GM19397 (cell line): ENCODE measurements at regions not wholly inside any gene's neighbourhood (a gene's known extent, or its start where the extent isn't known, plus 50 kb on each side); places are given as distances from the start of the nearest gene placed in this dataset.
"Not testable (repeated sequence)": the region's sequence is repeated elsewhere in the genome, so short reads cannot be mapped to it uniquely, and the experiment has no call there.

Experiments
- ATAC-seq: cut with Tn5 transposase; IDR thresholded peaks from one replicate; pipeline ENCODE4 v1.9.1; 2021; ENCODE audit warnings: mild to moderate bottlenecking, moderate library complexity; ENCODE audit not compliant: unreplicated experiment

DNA sequence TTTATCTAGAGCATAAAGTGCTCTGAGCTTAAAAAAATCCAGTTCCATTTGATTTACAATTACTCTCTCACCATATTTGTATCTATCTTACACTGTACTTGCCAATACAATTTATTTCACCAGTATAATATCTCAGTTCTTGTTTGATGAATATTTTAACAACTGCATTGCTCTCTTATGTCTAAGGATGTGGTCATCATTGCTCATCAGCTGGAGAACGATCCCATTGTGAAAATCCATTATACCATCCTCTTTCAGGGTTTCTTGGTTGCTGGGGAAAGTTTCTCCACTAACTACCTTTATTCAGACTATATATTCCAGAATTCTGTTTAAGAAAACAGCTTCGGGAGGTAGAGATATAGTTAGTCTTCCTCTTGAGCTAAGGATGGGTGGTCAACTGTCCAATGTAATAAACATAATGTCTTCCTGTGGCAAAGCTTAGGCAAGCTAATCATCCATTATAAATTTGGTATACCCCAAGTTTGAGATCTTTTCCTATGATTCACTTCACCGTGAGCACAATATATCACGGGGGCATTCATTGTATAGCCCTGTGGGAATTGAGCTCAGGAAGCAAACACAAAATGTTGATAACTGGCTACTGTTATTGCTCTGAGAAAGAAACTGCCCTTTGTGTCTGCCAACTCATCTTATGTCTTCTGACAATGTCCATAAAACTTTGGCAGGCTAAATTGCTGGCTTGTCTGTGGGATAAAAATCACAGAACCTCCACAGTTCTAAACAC is 2361.9 kb downstream of the ARAP2 start:
- ATAC-seq: no peak

GRCh38 chr4:33883111-33883510 is 2361.2 kb downstream of the ARAP2 start:
- no peak for ATAC-seq

DNA sequence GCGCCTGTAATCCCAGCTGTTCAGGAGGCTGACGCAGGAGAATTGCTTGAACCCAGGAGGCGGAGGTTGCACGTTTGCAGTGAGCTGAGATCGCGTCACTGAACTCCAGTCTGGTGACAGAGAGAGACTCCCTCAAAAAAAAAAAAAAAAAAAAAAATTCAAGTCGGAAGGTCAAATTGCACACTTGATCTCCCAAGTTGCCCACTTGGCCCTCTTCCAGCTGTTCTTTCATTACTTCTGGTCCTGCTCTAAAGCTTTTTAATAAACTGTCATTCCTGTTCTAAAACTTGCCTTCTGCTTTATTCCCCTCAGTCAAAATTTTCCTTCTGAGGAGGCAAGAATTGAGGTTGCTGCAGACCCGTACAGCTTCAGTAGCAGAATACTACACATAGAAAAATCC is 2358.0 kb downstream of the ARAP2 start:
- no peak for ATAC-seq

DNA sequence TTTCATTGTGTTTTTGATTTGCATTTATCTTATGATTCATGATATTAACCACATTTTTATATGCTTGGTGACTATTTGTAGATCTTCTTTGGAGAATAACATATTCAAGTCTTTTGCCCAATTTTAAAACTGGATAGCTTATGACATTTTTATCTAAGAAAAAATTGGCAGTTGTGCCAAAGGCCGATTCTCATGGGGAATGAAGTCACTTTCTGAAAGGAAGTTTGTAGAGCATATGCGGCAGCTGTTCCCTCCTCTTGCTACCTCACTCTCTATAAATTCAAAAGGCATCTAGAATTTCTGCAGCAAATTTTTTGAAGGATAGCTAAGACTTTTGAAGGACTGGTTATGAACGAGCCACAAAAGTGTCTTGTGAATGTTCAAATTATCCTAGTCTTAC is 2353.5 kb downstream of the ARAP2 start:
- no peak for ATAC-seq

- no peak for ATAC-seq
Observed at GRCh38 chr4:33911959-33912358, 2332.4 kb downstream of the ARAP2 start.

GRCh38 chr4:33914386-33914785 is 2329.9 kb downstream of the ARAP2 start:
- ATAC-seq: no peak

GRCh38 chr4:33923469-33923868 is 2320.8 kb downstream of the ARAP2 start:
- no peak for ATAC-seq

- no peak for ATAC-seq
Observed at GRCh38 chr4:33924239-33924638, 2320.1 kb downstream of the ARAP2 start.

- no peak for ATAC-seq
Observed at GRCh38 chr4:33924811-33925210, 2319.5 kb downstream of the ARAP2 start.

DNA sequence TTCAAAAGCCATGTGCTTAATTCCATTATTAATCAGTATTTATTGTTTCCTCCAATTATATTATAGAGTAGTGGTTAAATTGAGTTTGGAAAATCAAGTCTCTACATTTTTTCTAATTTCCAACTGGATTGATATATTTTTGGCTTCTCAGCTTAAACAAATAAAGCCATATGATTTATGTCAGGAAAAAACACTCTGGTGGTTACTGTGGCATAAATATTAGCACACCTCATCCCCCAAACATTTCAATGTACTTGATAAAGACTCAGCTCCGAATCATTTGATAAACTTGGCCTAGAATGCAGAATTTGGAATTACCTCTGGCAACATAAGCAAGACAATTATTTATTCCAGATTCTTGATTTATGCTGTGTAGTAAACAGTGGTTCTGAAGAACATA is 2313.8 kb downstream of the ARAP2 start:
- ATAC-seq: no peak

- no peak for ATAC-seq
Observed at GRCh38 chr4:33931026-33931425, 2313.3 kb downstream of the ARAP2 start.

GRCh38 chr4:33940281-33940680 is 2304.0 kb downstream of the ARAP2 start:
- no peak for ATAC-seq

- ATAC-seq: no peak
Observed at GRCh38 chr4:33941854-33942253, 2302.5 kb downstream of the ARAP2 start.

GRCh38 chr4:33948921-33949320 is 2295.4 kb downstream of the ARAP2 start:
- no peak for ATAC-seq

GRCh38 chr4:33953848-33954247 is 2290.5 kb downstream of the ARAP2 start:
- not testable (repeated sequence) for ATAC-seq

- ATAC-seq: no peak
Observed at GRCh38 chr4:33954759-33955158, 2289.6 kb downstream of the ARAP2 start.

- no peak for ATAC-seq
Observed at GRCh38 chr4:33959519-33959918, 2284.8 kb downstream of the ARAP2 start.

GRCh38 chr4:33961761-33962160 is 2282.6 kb downstream of the ARAP2 start:
- ATAC-seq: no peak

DNA sequence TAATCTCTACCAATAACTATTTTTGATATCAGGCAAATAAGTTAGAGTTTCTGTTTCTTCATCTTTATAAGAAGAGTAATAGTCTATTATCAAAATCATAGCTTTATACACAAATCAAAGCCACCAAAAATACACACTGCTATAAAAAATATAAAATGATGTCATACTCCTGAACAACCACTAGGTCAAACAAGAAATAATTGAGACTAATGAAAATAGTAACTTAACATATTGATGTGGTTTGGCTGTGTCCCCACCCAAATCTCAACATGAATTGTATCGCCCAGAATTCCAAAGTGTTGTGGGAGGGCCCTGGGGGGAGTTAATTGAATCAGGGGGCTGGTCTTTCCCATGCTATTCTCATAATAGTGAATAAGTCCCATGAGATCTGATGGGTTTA is 2277.5 kb downstream of the ARAP2 start:
- no peak for ATAC-seq

DNA sequence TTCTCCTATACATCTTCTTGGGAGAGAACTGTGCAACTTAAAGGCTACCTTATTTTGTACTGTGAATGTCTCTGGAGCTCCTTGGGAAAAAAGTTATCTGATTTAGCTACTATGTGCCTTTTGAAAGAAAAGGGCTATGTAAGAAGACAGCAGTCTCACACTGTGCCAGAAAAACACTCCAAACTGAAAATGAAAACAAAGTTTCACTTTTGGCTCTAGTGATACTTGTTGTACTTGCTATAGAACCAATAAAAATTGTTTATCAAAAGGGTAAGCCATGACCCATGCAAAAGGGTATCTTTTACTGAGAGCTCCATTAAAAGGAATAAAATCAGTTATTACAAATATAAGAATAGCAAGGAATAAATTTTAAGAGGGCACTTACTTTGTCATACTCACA is 2270.0 kb downstream of the ARAP2 start:
- no peak for ATAC-seq

DNA sequence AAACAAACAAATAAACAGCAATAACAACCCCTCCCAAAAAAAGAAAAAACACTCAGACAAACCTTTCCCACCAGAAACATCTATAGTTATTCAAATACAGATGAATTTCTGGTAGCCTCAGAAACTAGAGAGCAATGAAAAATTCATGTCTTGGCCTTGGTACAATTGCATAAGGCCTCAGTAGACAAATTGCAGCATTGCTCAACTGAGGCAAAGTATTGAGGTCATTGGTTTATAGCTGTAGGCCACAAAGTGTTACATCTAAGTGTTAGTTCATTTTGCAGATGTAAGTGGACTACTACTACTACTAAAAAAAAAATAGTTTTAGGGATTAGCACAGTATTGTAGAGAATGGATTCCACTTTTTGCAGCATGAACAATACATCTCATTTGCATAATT is 2268.3 kb downstream of the ARAP2 start:
- ATAC-seq: no peak

DNA sequence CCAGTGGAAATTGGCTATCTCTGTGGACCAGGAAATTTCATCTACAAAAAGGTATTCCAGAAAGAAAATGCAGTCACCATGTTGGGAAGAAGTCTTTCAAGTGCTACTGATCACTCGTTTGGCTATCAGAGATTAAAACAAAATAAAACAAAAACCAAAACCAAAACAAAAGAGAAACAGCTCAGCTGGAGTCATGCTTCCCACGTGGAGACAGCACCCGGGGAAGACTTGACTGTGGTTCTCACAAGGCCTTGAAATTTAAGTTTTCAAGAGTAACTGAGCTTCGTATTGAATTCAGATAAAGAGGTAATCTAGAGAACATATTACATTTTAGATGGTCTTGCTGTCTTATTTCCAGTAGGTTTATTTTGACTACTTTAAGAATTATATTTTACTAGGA is 2264.5 kb downstream of the ARAP2 start:
- not testable (repeated sequence) for ATAC-seq

DNA sequence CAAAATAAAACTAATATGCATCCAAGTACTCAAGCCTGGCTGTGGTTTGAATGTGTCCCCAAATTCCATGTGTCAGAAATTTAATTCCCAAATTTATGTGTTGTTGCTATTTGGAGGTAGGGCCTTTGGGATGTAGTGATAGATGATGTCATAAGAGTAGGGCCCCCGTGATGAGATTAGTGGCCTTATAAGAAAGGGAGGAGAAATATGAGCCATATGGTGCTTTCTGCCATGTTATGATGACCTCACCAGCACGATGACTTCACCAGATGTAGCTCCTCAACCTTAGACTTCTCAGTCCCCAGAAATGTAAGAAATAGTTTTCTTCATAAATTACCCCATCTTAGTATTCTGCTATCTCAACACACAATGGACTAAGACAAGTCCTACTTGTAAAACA is 2264.0 kb downstream of the ARAP2 start:
- no peak for ATAC-seq
